Mucosa of rectum (tissue), 2 donors: ENCODE measurements at regions not wholly inside any gene's neighbourhood (a gene's known extent, or its start where the extent isn't known, plus 50 kb on each side); places are given as distances from the start of the nearest gene placed in this dataset.
"Not testable (repeated sequence)": the region's sequence is repeated elsewhere in the genome, so short reads cannot be mapped to it uniquely, and the experiment has no call there.

Experiments used
- H3K27ac ChIP-seq, 2 donors: one replicate each; pipeline ENCODE4 v1.7.0; 2013; ENCODE audit warnings: inconsistent platforms in 2 of 2, low read depth in 2 of 2, low read length in 2 of 2
- H3K27me3 ChIP-seq, 2 donors: one replicate each; pipeline ENCODE4 v1.7.0; 2013; ENCODE audit warnings: low read length in 2 of 2; ENCODE audit not compliant: control insufficient read depth in 2 of 2, insufficient read depth in 2 of 2
- H3K36me3 ChIP-seq, 2 donors: one replicate each; pipeline ENCODE4 v1.7.0; 2013; ENCODE audit warnings: low read length in 2 of 2; ENCODE audit not compliant: control insufficient read depth in 2 of 2, insufficient read depth in 2 of 2
- H3K4me1 ChIP-seq, 2 donors: one replicate each; pipeline ENCODE4 v1.7.0; 2013; ENCODE audit warnings: low read length in 2 of 2, mild to moderate bottlenecking in 1 of 2; ENCODE audit not compliant: control insufficient read depth in 2 of 2, insufficient read depth in 2 of 2
- H3K4me3 ChIP-seq, 2 donors: one replicate each; pipeline ENCODE4 v1.7.0; 2013; ENCODE audit warnings: low read length in 2 of 2
- H3K9ac ChIP-seq, 2 donors: one replicate each; pipeline ENCODE4 v1.7.0; 2013; ENCODE audit warnings: low read length in 2 of 2, low read depth in 1 of 2, mild to moderate bottlenecking in 1 of 2
- H3K9me3 ChIP-seq, 2 donors: one replicate each; pipeline ENCODE4 v1.7.0; 2013; ENCODE audit warnings: low read length in 2 of 2; ENCODE audit not compliant: control insufficient read depth in 2 of 2
- donor health status: healthy.
- donor health status: Normal muscosa, but diverticular disease.

GRCh38 chr1:244156617-244157016, 105.5 kb downstream of the ZBTB18 start:
- not testable (repeated sequence) for H3K9me3 ChIP-seq, H3K27ac ChIP-seq, H3K9ac ChIP-seq, H3K4me1 ChIP-seq, H3K4me3 ChIP-seq, H3K27me3 ChIP-seq, H3K36me3 ChIP-seq

- H3K36me3 ChIP-seq, result no peaks in the 10 kb centered on the region
Observed at GRCh38 chr1:244157731-244158438, 106.8 kb downstream of the ZBTB18 start.

GRCh38 chr1:244159646-244160045, 108.6 kb downstream of the ZBTB18 start:
- no peak overlapping the region for H3K4me3 ChIP-seq
- H3K9ac ChIP-seq, result no peak overlapping the region
- H3K36me3 ChIP-seq, result no peaks in the 10 kb centered on the region
- H3K27me3 ChIP-seq, result no peaks in the 10 kb centered on the region
- no peak overlapping the region for H3K27ac ChIP-seq
- no peaks in the 10 kb centered on the region for H3K9me3 ChIP-seq
- no peaks in the 10 kb centered on the region for H3K4me1 ChIP-seq

More at GRCh38 chr1:244157731-244158438, 106.8 kb downstream of the ZBTB18 start:
- Histone ChIP-seq H3K4me3 (no peak overlapping the region), H3K9ac (no peak overlapping the region), H3K4me1 (no peaks in the 10 kb centered on the region), H3K27ac (no peak overlapping the region), H3K27me3 (no peaks in the 10 kb centered on the region), H3K9me3 (no peaks in the 10 kb centered on the region)

GRCh38 chr1:244160455-244161235, 109.6 kb downstream of the ZBTB18 start:
- Histone ChIP-seq H3K4me3 (no peak overlapping the region), H3K36me3 (no peaks in the 10 kb centered on the region)

GRCh38 chr1:244161236-244161510, 110.1 kb downstream of the ZBTB18 start:
- Histone ChIP-seq H3K4me3 (no peak overlapping the region), H3K9ac (no peak overlapping the region), H3K27me3 (no peaks in the 10 kb centered on the region), H3K9me3 (no peaks in the 10 kb centered on the region), H3K27ac (no peak overlapping the region), H3K4me1 (no peaks in the 10 kb centered on the region), H3K36me3 (no peaks in the 10 kb centered on the region)

More at GRCh38 chr1:244160455-244161235, 109.6 kb downstream of the ZBTB18 start:
- no peak overlapping the region for H3K9ac ChIP-seq
- H3K27me3 ChIP-seq, result no peaks in the 10 kb centered on the region
- H3K27ac ChIP-seq, result no peak overlapping the region
- H3K4me1 ChIP-seq, result no peaks in the 10 kb centered on the region
- no peaks in the 10 kb centered on the region for H3K9me3 ChIP-seq

GRCh38 chr1:244162786-244163530, 111.9 kb downstream of the ZBTB18 start:
- H3K36me3 ChIP-seq, result no peaks in the 10 kb centered on the region
- H3K9ac ChIP-seq, result no peak overlapping the region
- no peaks in the 10 kb centered on the region for H3K4me1 ChIP-seq
- no peak overlapping the region for H3K27ac ChIP-seq
- no peaks in the 10 kb centered on the region for H3K9me3 ChIP-seq
- no peaks in the 10 kb centered on the region for H3K27me3 ChIP-seq
- H3K4me3 ChIP-seq, result no peak overlapping the region

GRCh38 chr1:244163861-244164510, 112.9 kb downstream of the ZBTB18 start:
- H3K9me3 ChIP-seq, result no peaks in the 10 kb centered on the region
- H3K4me1 ChIP-seq, result no peaks in the 10 kb centered on the region
- no peak overlapping the region for H3K4me3 ChIP-seq
- no peaks in the 10 kb centered on the region for H3K36me3 ChIP-seq
- no peaks in the 10 kb centered on the region for H3K27me3 ChIP-seq
- H3K9ac ChIP-seq, result no peak overlapping the region
- H3K27ac ChIP-seq, result no peak overlapping the region

GRCh38 chr1:244164511-244164890, 113.4 kb downstream of the ZBTB18 start:
- H3K36me3 ChIP-seq, result no peaks in the 10 kb centered on the region
- no peaks in the 10 kb centered on the region for H3K27me3 ChIP-seq
- H3K9me3 ChIP-seq, result no peaks in the 10 kb centered on the region
- no peaks in the 10 kb centered on the region for H3K4me1 ChIP-seq
- no peak overlapping the region for H3K4me3 ChIP-seq
- H3K27ac ChIP-seq, result no peak overlapping the region
- H3K9ac ChIP-seq, result no peak overlapping the region

GRCh38 chr1:244165021-244165420, 113.9 kb downstream of the ZBTB18 start:
- H3K9ac ChIP-seq, result no peak overlapping the region
- no peaks in the 10 kb centered on the region for H3K36me3 ChIP-seq
- no peaks in the 10 kb centered on the region for H3K9me3 ChIP-seq
- no peaks in the 10 kb centered on the region for H3K4me1 ChIP-seq
- no peak overlapping the region for H3K27ac ChIP-seq
- no peaks in the 10 kb centered on the region for H3K27me3 ChIP-seq
- H3K4me3 ChIP-seq, result no peak overlapping the region

- H3K27ac ChIP-seq, result no peak overlapping the region
- no peaks in the 10 kb centered on the region for H3K36me3 ChIP-seq
- H3K4me1 ChIP-seq, result no peaks in the 10 kb centered on the region
- no peak overlapping the region for H3K9ac ChIP-seq
- H3K4me3 ChIP-seq, result no peak overlapping the region
- no peaks in the 10 kb centered on the region for H3K9me3 ChIP-seq
- H3K27me3 ChIP-seq, result no peaks in the 10 kb centered on the region
Observed at GRCh38 chr1:244165701-244166100, 114.6 kb downstream of the ZBTB18 start.
